ENCODE measurements at regions not wholly inside any gene's neighbourhood (a gene's known extent, or its start where the extent isn't known, plus 50 kb on each side); places are given as distances from the start of the nearest gene placed in this dataset.

- TF ChIP-seq POLR2AphosphoS5 (IDR thresholded peaks at IDR 0.05; ENCODE audit: low read depth, low read length) (no peak), TAF1 (IDR thresholded peaks at IDR 0.05; ENCODE audit: borderline replicate concordance, low read depth, low read length) (no peak)
Measured at GRCh38 chr3:89570465-89570864, 463.0 kb downstream of the EPHA3 start.

Data from GM12892 (cell line).